Skeletal muscle satellite cell (primary cell): ENCODE measurements at regions not wholly inside any gene's neighbourhood (a gene's known extent, or its start where the extent isn't known, plus 50 kb on each side); places are given as distances from the start of the nearest gene placed in this dataset.
"Not testable (repeated sequence)": the region's sequence is repeated elsewhere in the genome, so short reads cannot be mapped to it uniquely, and the experiment has no call there.

Source experiments
- H3K27me3 ChIP-seq: 2 replicates; pipeline ENCODE4 v1.7.0; 2013; ENCODE audit warnings: low read length; ENCODE audit not compliant: control insufficient read depth, insufficient read depth
- H3K36me3 ChIP-seq: 2 replicates; pipeline ENCODE4 v1.7.0; 2013; ENCODE audit warnings: mild to moderate bottlenecking, control low read depth, low read length; ENCODE audit not compliant: insufficient read depth
- H3K4me1 ChIP-seq: 2 replicates; pipeline ENCODE4 v1.7.0; 2013; ENCODE audit warnings: low read length; ENCODE audit not compliant: control insufficient read depth, insufficient read depth
- H3K4me2 ChIP-seq: 2 replicates; pipeline ENCODE4 v1.7.0; 2013; ENCODE audit warnings: mild to moderate bottlenecking, low read length
- H3K4me3 ChIP-seq: 2 replicates; pipeline ENCODE4 v1.7.0; 2013; ENCODE audit warnings: low read length
- H3K9ac ChIP-seq: 2 replicates; pipeline ENCODE4 v1.7.0; 2013; ENCODE audit warnings: mild to moderate bottlenecking, low read depth, low read length, moderate library complexity
- H3K9me3 ChIP-seq: replicated peaks from 2 replicates; pipeline ENCODE4 v1.7.0; 2013; ENCODE audit warnings: mild to moderate bottlenecking, control low read depth, low read length

- no peak overlapping the region for H3K4me2 ChIP-seq
- no peak overlapping the region for H3K4me3 ChIP-seq
- no peak overlapping the region for H3K9ac ChIP-seq
- H3K9me3 ChIP-seq: no peaks in the 10 kb centered on the region
- H3K4me1 ChIP-seq: no peaks in the 10 kb centered on the region
- no peaks in the 10 kb centered on the region for H3K36me3 ChIP-seq
- peaks cover 37% of the 10 kb centered on the region for H3K27me3 ChIP-seq
These were observed 70.2 kb upstream of the CUX1 start for GRCh38 chr7:101747053-101747878.

GRCh38 chr7:101747879-101748345 is 69.5 kb upstream of the CUX1 start:
- Histone ChIP-seq H3K9ac (no peak overlapping the region), H3K36me3 (no peaks in the 10 kb centered on the region), H3K4me3 (no peak overlapping the region), H3K4me1 (no peaks in the 10 kb centered on the region), H3K4me2 (no peak overlapping the region), H3K27me3 (peaks cover 34% of the 10 kb centered on the region), H3K9me3 (no peaks in the 10 kb centered on the region)

GRCh38 chr7:101749891-101750290 is 67.5 kb upstream of the CUX1 start:
- H3K4me2 ChIP-seq: no peak overlapping the region
- no peaks in the 10 kb centered on the region for H3K36me3 ChIP-seq
- no peaks in the 10 kb centered on the region for H3K9me3 ChIP-seq
- H3K4me1 ChIP-seq: peaks cover 1% of the 10 kb centered on the region
- H3K4me3 ChIP-seq: no peak overlapping the region
- no peak overlapping the region for H3K9ac ChIP-seq
- peaks cover 46% of the 10 kb centered on the region for H3K27me3 ChIP-seq

- Histone ChIP-seq H3K9ac (no peak overlapping the region), H3K36me3 (no peaks in the 10 kb centered on the region)
These were observed 64.1 kb upstream of the CUX1 start for GRCh38 chr7:101753316-101753715.

GRCh38 chr7:101754424-101755159 is 62.8 kb upstream of the CUX1 start:
- H3K36me3 ChIP-seq: no peaks in the 10 kb centered on the region
- peak overlapping the region; percentile 70 for H3K9ac ChIP-seq
- peaks cover 50% of the 10 kb centered on the region for H3K27me3 ChIP-seq
- no peaks in the 10 kb centered on the region for H3K9me3 ChIP-seq
- peak overlapping the region; percentile 81 for H3K4me2 ChIP-seq
- peak overlapping the region; percentile 69 for H3K4me3 ChIP-seq
- peaks cover 4% of the 10 kb centered on the region for H3K4me1 ChIP-seq

More at GRCh38 chr7:101753316-101753715, 64.1 kb upstream of the CUX1 start:
- Histone ChIP-seq H3K9me3 (no peaks in the 10 kb centered on the region), H3K4me2 (no peak overlapping the region), H3K27me3 (peaks cover 56% of the 10 kb centered on the region), H3K4me3 (no peak overlapping the region), H3K4me1 (peaks cover 4% of the 10 kb centered on the region)

- Histone ChIP-seq H3K9ac (no peak overlapping the region), H3K4me2 (no peak overlapping the region), H3K27me3 (peaks cover 42% of the 10 kb centered on the region), H3K4me1 (peaks cover 4% of the 10 kb centered on the region), H3K4me3 (no peak overlapping the region), H3K36me3 (no peaks in the 10 kb centered on the region), H3K9me3 (no peaks in the 10 kb centered on the region)
These were observed 59.5 kb upstream of the CUX1 start for GRCh38 chr7:101757879-101758278.

GRCh38 chr7:101758519-101758918 is 58.9 kb upstream of the CUX1 start:
- H3K36me3 ChIP-seq, H3K9ac ChIP-seq, H3K4me2 ChIP-seq, H3K4me3 ChIP-seq, H3K4me1 ChIP-seq, H3K9me3 ChIP-seq: not testable (repeated sequence)
- H3K27me3 ChIP-seq: peaks cover 36% of the 10 kb centered on the region

GRCh38 chr7:101764221-101764620 is 53.2 kb upstream of the CUX1 start:
- H3K9ac ChIP-seq: no peak overlapping the region
- H3K9me3 ChIP-seq: no peaks in the 10 kb centered on the region
- H3K27me3 ChIP-seq: peaks cover 11% of the 10 kb centered on the region
- no peak overlapping the region for H3K4me2 ChIP-seq
- no peak overlapping the region for H3K4me3 ChIP-seq
- H3K4me1 ChIP-seq: no peaks in the 10 kb centered on the region
- no peaks in the 10 kb centered on the region for H3K36me3 ChIP-seq

GRCh38 chr7:101767544-101767943 is 49.9 kb upstream of the CUX1 start:
- Histone ChIP-seq H3K4me2 (no peak overlapping the region), H3K9ac (no peak overlapping the region), H3K9me3 (no peaks in the 10 kb centered on the region), H3K4me1 (no peaks in the 10 kb centered on the region), H3K4me3 (no peak overlapping the region), H3K36me3 (no peaks in the 10 kb centered on the region), H3K27me3 (peaks cover 27% of the 10 kb centered on the region)
